ENCODE measurements at regions not wholly inside any gene's neighbourhood (a gene's known extent, or its start where the extent isn't known, plus 50 kb on each side); places are given as distances from the start of the nearest gene placed in this dataset.

DNA sequence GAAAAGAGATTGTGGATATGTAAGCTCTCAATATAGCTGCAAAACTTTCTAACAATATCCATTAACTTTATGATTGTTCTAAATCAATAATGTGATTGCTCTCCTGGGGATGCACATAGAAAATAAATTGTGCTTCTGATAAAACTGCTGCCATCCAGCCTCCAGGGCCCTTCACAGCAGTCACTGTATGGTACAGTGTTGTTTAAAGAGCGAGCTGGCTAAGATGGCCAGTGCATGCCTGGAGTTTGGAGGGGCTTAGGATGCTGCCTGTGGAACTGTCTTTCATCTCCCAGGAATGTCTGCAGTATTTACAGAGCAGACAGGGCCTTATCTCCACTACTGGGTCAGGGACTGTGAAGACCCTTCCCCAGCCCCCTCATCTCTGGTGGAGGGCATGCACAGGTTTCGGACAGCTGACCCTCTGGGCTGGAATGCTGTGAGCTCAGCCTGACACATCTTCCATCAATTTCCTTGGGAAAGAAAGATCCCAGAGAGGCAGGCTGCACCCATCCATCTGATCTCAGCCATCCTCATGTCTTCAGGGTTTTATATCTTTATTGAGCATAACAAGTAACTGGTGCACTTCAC, 137.0 kb downstream of the PLPP3 start:
- DNase-seq: no peak

GRCh38 chr1:56441601-56442000, 137.8 kb downstream of the PLPP3 start:
- no peak for DNase-seq

DNA sequence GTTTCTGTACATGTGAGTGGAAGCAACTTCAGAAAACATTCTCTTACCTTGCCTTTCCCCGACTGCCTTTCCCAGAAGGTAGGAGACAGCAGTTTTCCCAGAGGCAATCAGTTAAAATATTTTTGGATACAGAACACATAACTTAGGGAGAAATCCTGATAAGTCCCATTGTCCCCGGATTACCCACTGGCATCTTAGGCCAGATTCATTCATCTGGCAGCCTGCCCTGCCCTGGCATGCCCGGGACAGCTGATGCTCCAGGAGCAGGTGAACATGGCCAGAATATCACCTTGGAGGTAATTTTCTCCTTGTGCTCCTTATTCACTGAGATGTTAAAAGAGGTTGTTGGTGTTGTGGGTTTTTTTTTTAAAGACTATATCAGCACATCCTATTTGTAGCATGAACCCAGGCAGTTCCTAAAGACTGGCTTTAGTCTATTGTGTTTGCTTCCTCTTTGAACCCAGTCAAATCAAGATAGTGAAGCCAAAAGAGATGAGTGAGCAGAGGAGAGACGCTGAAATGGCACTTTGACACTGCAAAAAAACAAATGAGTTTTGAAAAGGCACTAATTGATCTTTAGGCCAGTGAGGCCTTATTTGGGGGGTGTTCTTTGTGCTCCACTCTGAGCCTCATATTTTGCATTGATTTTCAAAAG, 139.6 kb downstream of the PLPP3 start:
- DNase-seq: no peak

- no peak for DNase-seq
Observed at GRCh38 chr1:56438901-56439551, 140.3 kb downstream of the PLPP3 start.

GRCh38 chr1:56437959-56438358, 141.4 kb downstream of the PLPP3 start:
- DNase-seq: no peak

- no peak for DNase-seq
Observed at GRCh38 chr1:56436912-56437417, 142.4 kb downstream of the PLPP3 start.

DNA sequence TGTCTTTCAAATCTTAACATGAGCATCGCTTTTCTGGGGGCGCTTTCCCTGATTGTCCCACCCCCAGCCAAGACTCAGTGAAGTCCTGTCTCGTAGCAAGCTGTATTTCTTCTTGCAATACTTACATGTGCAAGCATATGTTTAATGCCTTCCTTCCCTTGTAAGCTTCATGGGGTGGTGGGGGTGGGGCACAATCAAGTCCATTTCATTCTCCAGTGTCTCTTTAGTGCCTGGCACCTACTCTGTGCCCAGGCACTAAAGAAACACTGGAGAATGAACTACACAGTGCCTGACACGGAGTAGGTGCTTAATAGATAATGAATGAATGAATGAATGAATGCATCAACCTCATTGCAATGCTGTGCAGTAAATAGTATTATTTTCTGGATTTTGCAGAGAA, 143.1 kb downstream of the PLPP3 start:
- DNase-seq: no peak

DNA sequence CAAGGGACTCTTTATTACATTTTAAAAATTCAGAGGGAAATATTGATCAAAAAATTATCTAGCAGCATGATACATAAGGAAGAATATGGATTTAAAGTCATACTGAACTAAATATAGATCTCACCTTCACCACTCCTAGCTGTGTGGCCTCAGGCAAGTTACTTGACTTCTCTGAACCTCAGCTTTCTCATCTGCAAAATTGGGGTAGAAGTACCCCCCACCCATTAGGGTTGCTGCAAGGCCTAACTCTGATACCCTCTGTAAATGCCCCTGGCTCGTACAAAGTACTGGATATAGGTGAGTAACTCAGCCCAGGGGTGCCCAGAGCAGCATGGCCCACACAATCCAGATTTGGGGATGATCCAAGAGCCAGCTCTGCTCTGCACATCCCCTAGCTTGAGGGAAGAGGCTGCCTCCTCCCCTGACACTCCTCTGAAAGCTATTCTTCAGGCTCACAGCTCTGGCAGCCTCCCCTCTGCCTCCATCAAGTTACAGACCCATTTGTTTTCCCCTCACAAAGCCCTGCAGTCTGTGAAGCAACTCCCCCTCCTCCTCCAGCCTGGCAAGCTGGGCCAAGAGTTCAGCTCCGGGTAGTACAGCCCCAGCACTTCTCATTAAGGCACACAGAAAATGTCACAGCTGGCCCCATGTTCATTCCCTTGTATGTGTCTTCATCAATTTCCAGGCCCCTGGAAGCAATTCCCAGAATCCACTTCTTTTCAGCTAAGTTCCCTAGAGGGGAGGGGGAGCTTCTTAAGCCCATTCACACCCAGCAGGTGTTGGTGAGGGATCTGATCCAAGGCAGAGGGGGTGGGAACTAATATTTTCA, 143.7 kb downstream of the PLPP3 start:
- no peak for DNase-seq

DNA sequence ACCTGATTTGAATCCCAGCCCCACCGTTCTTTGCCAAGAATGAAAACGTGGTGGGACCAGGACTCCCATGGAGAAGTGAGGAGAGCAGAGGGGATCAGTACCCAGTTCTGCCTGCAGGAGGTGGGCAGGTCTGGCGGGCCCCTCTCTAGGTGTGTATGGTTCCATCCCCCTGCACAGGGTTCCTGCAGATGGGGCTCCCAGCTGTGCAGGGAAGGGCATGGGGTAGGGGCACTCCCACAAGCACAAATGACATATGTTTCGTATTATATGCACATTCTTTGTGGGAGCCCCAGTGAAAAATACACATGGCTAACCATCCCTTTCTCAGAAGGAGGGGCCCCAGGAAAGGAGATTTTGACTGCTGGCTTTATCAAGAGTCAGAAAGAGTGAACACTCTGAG, 144.6 kb downstream of the PLPP3 start:
- no peak for DNase-seq

DNA sequence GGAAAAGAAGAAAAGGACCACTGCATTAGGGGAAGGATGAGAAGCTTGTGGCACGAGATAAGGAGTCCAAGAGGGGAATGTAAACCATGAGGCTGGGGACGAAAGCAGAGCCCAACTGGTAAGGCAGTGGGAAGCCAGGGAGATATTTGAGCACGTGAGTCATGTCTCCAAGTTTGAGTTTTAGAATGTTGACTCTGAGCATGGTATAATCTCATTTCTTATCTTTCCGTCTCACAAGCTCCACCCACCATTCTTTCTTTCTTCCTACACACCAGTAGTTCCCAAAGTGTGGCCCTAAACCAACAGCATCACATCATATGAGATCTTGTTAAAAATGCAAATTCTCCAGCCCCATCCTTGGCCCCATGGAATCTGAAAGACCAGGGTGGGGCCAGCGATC, 145.3 kb downstream of the PLPP3 start:
- no peak for DNase-seq

DNA sequence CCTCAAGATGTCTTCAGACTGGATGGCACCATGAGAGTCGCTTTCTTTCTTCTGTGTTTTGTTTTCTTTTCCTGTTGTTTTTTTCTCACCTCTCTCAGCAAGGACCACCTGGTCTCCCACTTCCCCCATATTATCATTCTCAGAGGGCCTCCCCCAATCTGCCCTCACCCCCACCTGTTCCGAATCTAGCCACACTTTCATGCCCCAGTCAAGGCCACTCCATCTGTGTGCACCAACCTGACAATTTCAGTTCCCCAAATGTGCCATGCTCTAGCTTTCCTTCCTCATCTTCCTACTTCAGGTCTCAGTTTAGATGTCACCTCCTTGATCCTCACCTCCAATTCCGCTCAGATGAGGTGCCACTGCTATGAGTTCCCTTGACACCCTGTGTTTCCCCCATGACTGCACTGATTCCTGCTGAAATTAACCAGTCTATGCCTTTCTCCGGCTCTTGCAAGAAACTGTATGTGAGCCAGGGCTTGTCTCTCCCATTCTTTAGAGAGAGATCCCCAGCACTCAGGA, 146.2 kb downstream of the PLPP3 start:
- no peak for DNase-seq

DNA sequence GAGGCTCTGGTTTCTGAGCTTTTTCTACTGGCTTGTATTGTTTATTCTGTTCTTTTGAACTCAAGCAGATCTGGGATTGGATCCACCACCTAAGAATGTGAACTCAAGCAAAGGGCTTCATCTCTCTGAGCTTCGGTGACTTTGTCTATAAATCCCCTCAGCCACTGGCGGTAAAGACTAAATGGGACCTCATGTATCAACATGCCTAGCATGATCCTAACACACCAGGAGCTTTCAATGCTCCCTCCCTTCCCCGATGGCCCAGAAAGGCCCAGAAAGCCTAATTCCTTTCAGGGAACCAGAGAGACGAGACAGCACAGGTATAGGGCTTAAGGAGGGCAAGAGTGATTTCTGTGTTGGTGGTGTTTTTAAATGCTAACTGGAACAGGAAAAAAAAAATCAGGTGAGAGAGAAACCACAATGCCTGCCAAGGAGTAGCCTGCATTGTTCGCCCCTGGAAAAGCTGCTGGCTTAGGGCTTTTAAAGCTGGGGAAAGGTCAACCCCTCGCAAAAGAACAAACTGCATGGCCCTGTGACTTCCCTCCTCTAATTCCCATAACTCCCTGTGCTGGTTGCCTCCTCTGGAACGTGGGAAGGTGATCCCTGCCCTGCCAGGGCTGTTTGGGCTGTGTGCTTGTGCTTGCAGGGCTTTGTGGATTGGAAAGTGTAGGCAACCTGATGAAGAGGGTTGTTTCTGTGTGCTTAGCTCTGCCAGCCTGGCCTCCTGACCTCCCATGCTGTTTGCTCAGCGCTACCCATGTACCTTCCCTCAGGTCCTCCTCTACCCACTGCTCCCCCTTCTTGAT, 147.0 kb downstream of the PLPP3 start:
- no peak for DNase-seq

DNA sequence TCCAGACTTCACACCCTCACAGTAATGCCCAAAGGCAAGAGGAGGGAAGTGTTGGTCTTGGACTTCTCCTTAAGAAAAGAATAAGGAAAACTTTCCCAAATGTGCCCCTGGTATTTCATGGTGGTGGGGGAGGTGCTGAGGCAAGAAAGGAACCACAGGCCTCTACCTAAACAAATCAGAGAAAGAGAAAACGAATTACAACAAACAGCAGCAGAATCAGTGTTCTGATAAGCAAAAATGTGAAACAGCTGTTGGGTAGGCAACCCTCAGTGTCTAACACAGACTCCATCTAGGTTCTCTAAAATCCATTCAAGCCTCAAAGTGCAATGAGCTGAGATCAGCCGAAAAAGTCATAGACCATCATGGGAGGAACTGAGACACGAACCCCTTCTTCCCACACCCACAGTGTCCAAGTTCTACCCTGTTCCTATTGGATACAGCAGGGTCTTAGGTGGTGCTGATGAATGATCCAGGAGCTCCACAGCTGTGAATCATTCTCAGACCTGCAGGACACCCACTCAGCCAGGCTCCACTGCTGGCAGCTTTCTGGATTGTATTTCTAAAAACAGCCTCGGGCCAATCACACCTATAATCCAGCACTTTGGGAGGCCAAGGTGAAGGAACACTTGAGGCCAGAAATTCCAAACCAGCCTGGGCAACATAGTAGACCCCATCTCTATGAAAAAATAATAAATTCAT, 149.1 kb downstream of the PLPP3 start:
- DNase-seq: no peak

GRCh38 chr1:56429288-56429687, 150.1 kb downstream of the PLPP3 start:
- DNase-seq: no peak

- no peak for DNase-seq
Observed at GRCh38 chr1:56426587-56427381, 152.6 kb downstream of the PLPP3 start.

GRCh38 chr1:56425494-56426037, 153.8 kb downstream of the PLPP3 start:
- no peak for DNase-seq

GRCh38 chr1:56424744-56425493, 154.4 kb downstream of the PLPP3 start:
- DNase-seq: no peak

- DNase-seq: no peak
Observed at GRCh38 chr1:56423716-56424115, 155.6 kb downstream of the PLPP3 start.

DNA sequence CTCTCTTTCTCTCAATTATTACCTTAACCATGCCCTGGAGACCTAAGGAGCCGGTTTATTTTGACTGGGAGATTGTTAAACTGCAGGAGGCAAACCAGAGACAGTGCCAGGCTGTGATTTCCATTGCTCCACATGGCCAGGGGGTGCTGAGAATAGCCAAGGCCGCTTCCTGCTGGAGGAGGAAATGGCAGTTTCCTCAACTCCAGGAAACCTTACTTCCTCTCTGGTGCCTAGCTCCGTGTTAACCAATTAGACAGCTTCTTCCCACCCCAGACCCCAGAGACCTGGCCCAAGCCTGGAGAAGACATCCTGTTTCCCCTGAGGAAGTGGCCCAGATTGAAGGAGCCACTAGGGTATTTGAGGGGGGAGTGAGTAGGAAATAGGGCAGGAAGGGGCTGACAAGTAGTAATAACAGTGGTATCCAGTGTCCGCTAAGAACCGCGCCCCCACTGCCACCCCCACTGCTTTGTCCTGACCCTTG, 161.2 kb downstream of the PLPP3 start:
- DNase-seq: no peak

DNA sequence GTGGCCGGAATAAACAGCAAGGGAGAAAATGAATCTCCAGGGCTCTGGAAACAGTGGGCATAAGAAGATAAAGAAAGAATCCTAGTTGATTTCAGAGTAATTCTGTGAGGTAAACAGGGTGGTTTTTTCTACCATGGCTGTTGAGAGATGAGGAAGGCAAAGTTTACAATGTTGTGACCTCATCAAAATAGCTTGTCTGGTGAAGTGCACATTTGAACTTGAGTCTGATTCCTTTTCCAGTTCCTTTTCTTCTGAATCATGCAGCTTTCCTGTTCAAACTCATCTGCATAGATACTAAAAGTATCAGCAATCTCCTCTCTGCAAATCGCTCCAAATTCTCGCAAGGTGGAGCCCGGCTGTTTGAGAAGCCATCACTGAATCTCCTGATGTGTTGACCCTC, 161.7 kb downstream of the PLPP3 start:
- DNase-seq: no peak

Data from GDM1 (cell line).